HG02623 (cell line): ENCODE measurements at regions not wholly inside any gene's neighbourhood (a gene's known extent, or its start where the extent isn't known, plus 50 kb on each side); places are given as distances from the start of the nearest gene placed in this dataset.
A peak's percentile ranks its signal among the peaks of the same experiment; 100 is the strongest.

Experiments
- ATAC-seq: cut with Tn5 transposase; IDR thresholded peaks from one replicate; pipeline ENCODE4 v1.9.1; 2021; ENCODE audit warnings: moderate library complexity; ENCODE audit not compliant: unreplicated experiment

GRCh38 chr5:167786871-167787578 is 504.4 kb upstream of the WWC1 start:
- ATAC-seq = no peak

GRCh38 chr5:167790045-167790444 is 501.4 kb upstream of the WWC1 start:
- ATAC-seq = no peak

GRCh38 chr5:167790462-167791260 is 500.8 kb upstream of the WWC1 start:
- no peak for ATAC-seq

GRCh38 chr5:167792514-167792913 is 498.9 kb upstream of the WWC1 start:
- ATAC-seq = no peak

GRCh38 chr5:167793700-167794099 is 497.7 kb upstream of the WWC1 start:
- no peak for ATAC-seq

GRCh38 chr5:167794121-167794520 is 497.3 kb upstream of the WWC1 start:
- ATAC-seq = no peak

GRCh38 chr5:167796672-167797071 is 494.8 kb upstream of the WWC1 start:
- ATAC-seq = no peak

GRCh38 chr5:167797933-167798332 is 493.5 kb upstream of the WWC1 start:
- ATAC-seq = no peak

- ATAC-seq = no peak
Observed at GRCh38 chr5:167798448-167798847, 493.0 kb upstream of the WWC1 start.

GRCh38 chr5:167800427-167800826 is 491.0 kb upstream of the WWC1 start:
- ATAC-seq = no peak

GRCh38 chr5:167801999-167802398 is 489.4 kb upstream of the WWC1 start:
- no peak for ATAC-seq

GRCh38 chr5:167802755-167803431 is 488.6 kb upstream of the WWC1 start:
- ATAC-seq = no peak

GRCh38 chr5:167804512-167805220 is 486.8 kb upstream of the WWC1 start:
- no peak for ATAC-seq

- no peak for ATAC-seq
Observed at GRCh38 chr5:167810573-167810972, 480.9 kb upstream of the WWC1 start.

- no peak for ATAC-seq
Observed at GRCh38 chr5:167812871-167813270, 478.6 kb upstream of the WWC1 start.

- no peak for ATAC-seq
Observed at GRCh38 chr5:167813389-167813788, 478.1 kb upstream of the WWC1 start.

GRCh38 chr5:167814040-167814439 is 477.4 kb upstream of the WWC1 start:
- no peak for ATAC-seq

GRCh38 chr5:167814828-167815227 is 476.6 kb upstream of the WWC1 start:
- ATAC-seq = no peak

GRCh38 chr5:167816354-167816753 is 475.1 kb upstream of the WWC1 start:
- no peak for ATAC-seq

GRCh38 chr5:167816864-167817263 is 474.6 kb upstream of the WWC1 start:
- no peak for ATAC-seq

GRCh38 chr5:167819406-167819805 is 472.0 kb upstream of the WWC1 start:
- ATAC-seq = peak; percentile 92
